A673 (cell line): ENCODE measurements at regions not wholly inside any gene's neighbourhood (a gene's known extent, or its start where the extent isn't known, plus 50 kb on each side); places are given as distances from the start of the nearest gene placed in this dataset.

Experiments used
- EZH2 ChIP-seq: fragments of 200-600 bp; sonication (generic); IDR thresholded peaks from 2 replicates; pipeline ENCODE4 v1.6.1; 2017; ENCODE audit warnings: borderline replicate concordance, low read depth, mild to moderate bottlenecking, mixed read lengths, antibody characterized with exemption, low read length; ENCODE audit not compliant: poor library complexity, severe bottlenecking
- TF ChIP-seq, protein P1 (sequence below): fragments of 300-800, 200-600 bp; sonication (generic); conservative IDR thresholded peaks from 2 replicates; pipeline ENCODE4 v1.5.1; 2017; ENCODE audit warnings: low read depth, mild to moderate bottlenecking, antibody characterized with exemption, low read length, moderate library complexity, mixed read lengths

GRCh38 chr2:201955231-201955630, 78.4 kb upstream of the FZD7 start:
- TF ChIP-seq, protein P1, sequence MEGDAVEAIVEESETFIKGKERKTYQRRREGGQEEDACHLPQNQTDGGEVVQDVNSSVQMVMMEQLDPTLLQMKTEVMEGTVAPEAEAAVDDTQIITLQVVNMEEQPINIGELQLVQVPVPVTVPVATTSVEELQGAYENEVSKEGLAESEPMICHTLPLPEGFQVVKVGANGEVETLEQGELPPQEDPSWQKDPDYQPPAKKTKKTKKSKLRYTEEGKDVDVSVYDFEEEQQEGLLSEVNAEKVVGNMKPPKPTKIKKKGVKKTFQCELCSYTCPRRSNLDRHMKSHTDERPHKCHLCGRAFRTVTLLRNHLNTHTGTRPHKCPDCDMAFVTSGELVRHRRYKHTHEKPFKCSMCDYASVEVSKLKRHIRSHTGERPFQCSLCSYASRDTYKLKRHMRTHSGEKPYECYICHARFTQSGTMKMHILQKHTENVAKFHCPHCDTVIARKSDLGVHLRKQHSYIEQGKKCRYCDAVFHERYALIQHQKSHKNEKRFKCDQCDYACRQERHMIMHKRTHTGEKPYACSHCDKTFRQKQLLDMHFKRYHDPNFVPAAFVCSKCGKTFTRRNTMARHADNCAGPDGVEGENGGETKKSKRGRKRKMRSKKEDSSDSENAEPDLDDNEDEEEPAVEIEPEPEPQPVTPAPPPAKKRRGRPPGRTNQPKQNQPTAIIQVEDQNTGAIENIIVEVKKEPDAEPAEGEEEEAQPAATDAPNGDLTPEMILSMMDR = no peak
- TF ChIP-seq EZH2 = no peak
